22Rv1 (cell line): ENCODE measurements at regions not wholly inside any gene's neighbourhood (a gene's known extent, or its start where the extent isn't known, plus 50 kb on each side); places are given as distances from the start of the nearest gene placed in this dataset.

Source experiments
- CTCF ChIP-seq: fragments of 450-650 bp; IDR thresholded peaks from 2 replicates; pipeline ENCODE4 v1.5.1; 2017; ENCODE audit warnings: mild to moderate bottlenecking
- ZFX ChIP-seq: fragments of 450-650 bp; IDR thresholded peaks from 2 replicates; pipeline ENCODE4 v1.6.1; 2017; ENCODE audit warnings: antibody characterized with exemption, borderline replicate concordance

GRCh38 chr1:5456090-5456811 lies 536.0 kb downstream of the NPHP4 start:
- no peak for TF ChIP-seq CTCF
- TF ChIP-seq ZFX = no peak
